ENCODE measurements at regions not wholly inside any gene's neighbourhood (a gene's known extent, or its start where the extent isn't known, plus 50 kb on each side); places are given as distances from the start of the nearest gene placed in this dataset.
A peak's percentile ranks its signal among the peaks of the same experiment; 100 is the strongest.

GRCh38 chr5:2166306-2166978 is 283.7 kb upstream of the IRX4 start:
- DNase-seq (peak in 1 of 2 donors; percentile 52), ATAC-seq (ENCODE audit: low FRiP score in 2 of 2) (no peak)
- H3K27ac ChIP-seq, result no peak overlapping the region
- no peaks in the 10 kb centered on the region for H3K9me3 ChIP-seq
- H3K27me3 ChIP-seq, result no peaks in the 10 kb centered on the region
- WGBS, 2 donors, result 79 to 90% methylated on average over 5 to 17 of the region's 17 CpGs
- no peaks in the 10 kb centered on the region for H3K4me1 ChIP-seq
- no peaks in the 10 kb centered on the region for H3K36me3 ChIP-seq
- no peak for TF ChIP-seq CTCF (IDR thresholded peaks at IDR 0.05)
- no peak for TF ChIP-seq POLR2A (IDR thresholded peaks at IDR 0.05)
- TF ChIP-seq POLR2AphosphoS5 (IDR thresholded peaks at IDR 0.05), result no peak
- no peak for TF ChIP-seq EP300 (IDR thresholded peaks at IDR 0.05)
- no peak overlapping the region for H3K4me3 ChIP-seq

- Histone ChIP-seq H3K9me3 (no peaks in the 10 kb centered on the region), H3K27ac (no peak overlapping the region), H3K27me3 (no peaks in the 10 kb centered on the region), H3K4me1 (no peaks in the 10 kb centered on the region), H3K4me3 (no peak overlapping the region), H3K36me3 (no peaks in the 10 kb centered on the region)
- 74 to 75% methylated on average over 5 to 11 of the region's 11 CpGs for whole genome bisulfite sequencing, 2 donors
- DNase-seq, result no peak
- ATAC-seq (ENCODE audit: low FRiP score in 2 of 2), result no peak
- no peak for TF ChIP-seq POLR2AphosphoS5 (IDR thresholded peaks at IDR 0.05)
- no peak for TF ChIP-seq EP300 (IDR thresholded peaks at IDR 0.05)
- no peak for TF ChIP-seq POLR2A (IDR thresholded peaks at IDR 0.05)
Measured at GRCh38 chr5:2165615-2166305, 283.0 kb upstream of the IRX4 start.

- Histone ChIP-seq H3K27ac (no peak overlapping the region), H3K27me3 (no peaks in the 10 kb centered on the region), H3K4me1 (no peaks in the 10 kb centered on the region), H3K4me3 (no peak overlapping the region), H3K36me3 (no peaks in the 10 kb centered on the region), H3K9me3 (no peaks in the 10 kb centered on the region)
- DNase-seq (no peak), ATAC-seq (ENCODE audit: low FRiP score in 2 of 2) (peak in 1 of 2 donors; percentile 28)
- 67 to 70% methylated on average over 14 to 15 of the region's 15 CpGs for WGBS, 2 donors
- TF ChIP-seq EP300 (IDR thresholded peaks at IDR 0.05) (no peak), CTCF (IDR thresholded peaks at IDR 0.05) (no peak), POLR2AphosphoS5 (IDR thresholded peaks at IDR 0.05) (no peak), POLR2A (IDR thresholded peaks at IDR 0.05) (no peak)
Measured at GRCh38 chr5:2165203-2165602, 282.5 kb upstream of the IRX4 start.

- no peak overlapping the region for H3K4me3 ChIP-seq
- no peak for ATAC-seq (ENCODE audit: low FRiP score in 2 of 2)
- TF ChIP-seq CTCF (IDR thresholded peaks at IDR 0.05) (no peak), EP300 (IDR thresholded peaks at IDR 0.05) (no peak), POLR2A (IDR thresholded peaks at IDR 0.05) (no peak), POLR2AphosphoS5 (IDR thresholded peaks at IDR 0.05) (no peak)
- no peaks in the 10 kb centered on the region for H3K4me1 ChIP-seq
- DNase-seq, result no peak
- H3K27ac ChIP-seq, result no peak overlapping the region
- 57 to 60% methylated on average over 13 of the region's 13 CpGs for WGBS, 2 donors
- H3K9me3 ChIP-seq, result no peaks in the 10 kb centered on the region
- no peaks in the 10 kb centered on the region for H3K36me3 ChIP-seq
- no peaks in the 10 kb centered on the region for H3K27me3 ChIP-seq
Measured at GRCh38 chr5:2164586-2164985, 281.9 kb upstream of the IRX4 start.

- DNase-seq (peak in 1 of 2 donors; percentile 59), ATAC-seq (ENCODE audit: low FRiP score in 2 of 2) (peak in 1 of 2 donors; percentile 11)
- Histone ChIP-seq H3K4me3 (no peak overlapping the region), H3K36me3 (no peaks in the 10 kb centered on the region), H3K27me3 (no peaks in the 10 kb centered on the region), H3K4me1 (no peaks in the 10 kb centered on the region), H3K9me3 (no peaks in the 10 kb centered on the region), H3K27ac (no peak overlapping the region)
- 67 to 72% methylated on average over 16 of the region's 16 CpGs for WGBS, 2 donors
- TF ChIP-seq POLR2A (IDR thresholded peaks at IDR 0.05) (no peak), EP300 (IDR thresholded peaks at IDR 0.05) (no peak)
Measured at GRCh38 chr5:2163940-2164490, 281.3 kb upstream of the IRX4 start.
